CD4-positive, alpha-beta memory T cell (primary cell): ENCODE measurements at regions not wholly inside any gene's neighbourhood (a gene's known extent, or its start where the extent isn't known, plus 50 kb on each side); places are given as distances from the start of the nearest gene placed in this dataset.
"Not testable (repeated sequence)": the region's sequence is repeated elsewhere in the genome, so short reads cannot be mapped to it uniquely, and the experiment has no call there.

Experiments used
- CTCF ChIA-PET: fragments of 350-600 bp; sonication (Branson Sonifier 250); formaldehyde crosslinking; loops from one replicate; lab custom pipeline; 2021; ENCODE audit warnings: inconsistent platforms; ENCODE audit not compliant: partially characterized antibody; lab: Charles Lee
- POLR2A ChIA-PET: fragments of 350-600 bp; sonication (Branson Sonifier 250); formaldehyde crosslinking; loops from one replicate; lab custom pipeline; 2021; ENCODE audit not compliant: partially characterized antibody; lab: Charles Lee
- DNase-seq, 5 donors: peaks; one replicate each; pipeline versions ENCODE4 v3.0.0 to v3.0.0-alpha.2; 2020 to 2022; ENCODE audit warnings: mixed read lengths in 1 of 5
- H3K27ac ChIP-seq: one replicate; pipeline ENCODE4 v1.7.0; 2013; ENCODE audit warnings: low read depth, low read length
- H3K27me3 ChIP-seq: 2 replicates; pipeline ENCODE4 v1.7.0; 2013; ENCODE audit warnings: mild to moderate bottlenecking, low read length, moderate library complexity; ENCODE audit not compliant: insufficient read depth
- H3K36me3 ChIP-seq: 2 replicates; pipeline ENCODE4 v1.7.0; 2013; ENCODE audit warnings: mild to moderate bottlenecking, low read length, moderate library complexity; ENCODE audit not compliant: insufficient read depth
- H3K4me1 ChIP-seq: 2 replicates; pipeline ENCODE4 v1.7.0; 2013; ENCODE audit warnings: mild to moderate bottlenecking, low read length, moderate library complexity; ENCODE audit not compliant: insufficient read depth
- H3K4me3 ChIP-seq, 2 donors: one replicate each; pipeline ENCODE4 v1.7.0; 2013; ENCODE audit warnings: low read length in 2 of 2, mild to moderate bottlenecking in 1 of 2
- H3K9me3 ChIP-seq, 2 donors: one replicate each; pipeline ENCODE4 v1.7.0; 2013; ENCODE audit warnings: low read length in 2 of 2, control low read depth in 1 of 2; ENCODE audit not compliant: control insufficient read depth in 1 of 2
- H3K27ac Mint-ChIP-seq, 7 donors: one replicate each; pipeline ENCODE4 v1.8.0; 2020 to 2021; ENCODE audit warnings: mixed read lengths in 7 of 7, mild to moderate bottlenecking in 6 of 7, inconsistent platforms in 3 of 7, moderate library complexity in 3 of 7
- H3K27me3 Mint-ChIP-seq, 2 donors: one replicate each; pipeline ENCODE4 v1.8.0; 2020 to 2021; ENCODE audit warnings: mixed read lengths in 2 of 2
- H3K36me3 Mint-ChIP-seq, 2 donors: one replicate each; pipeline ENCODE4 v1.8.0; 2020 to 2021; ENCODE audit warnings: mixed read lengths in 2 of 2, inconsistent platforms in 1 of 2, mild to moderate bottlenecking in 1 of 2
- H3K4me1 Mint-ChIP-seq, 4 donors: one replicate each; pipeline ENCODE4 v1.8.0; 2020 to 2021; ENCODE audit warnings: mixed read lengths in 4 of 4, mild to moderate bottlenecking in 1 of 4
- H3K4me3 Mint-ChIP-seq, 8 donors: one replicate each; pipeline ENCODE4 v1.8.0; 2020 to 2021; ENCODE audit warnings: mixed read lengths in 8 of 8, mild to moderate bottlenecking in 7 of 8, moderate library complexity in 6 of 8, inconsistent platforms in 3 of 8
- H3K9me3 Mint-ChIP-seq, 8 donors: one replicate each; pipeline ENCODE4 v1.8.0; 2020 to 2021; ENCODE audit warnings: mixed read lengths in 8 of 8, mild to moderate bottlenecking in 5 of 8, inconsistent platforms in 3 of 8, moderate library complexity in 1 of 8
- intact Hi-C: fragments of 100-400 bp; cut with micrococcal nuclease; formaldehyde crosslinking; loops from one replicate; pipeline ENCODE4 v1.15.1; 2023

DNA sequence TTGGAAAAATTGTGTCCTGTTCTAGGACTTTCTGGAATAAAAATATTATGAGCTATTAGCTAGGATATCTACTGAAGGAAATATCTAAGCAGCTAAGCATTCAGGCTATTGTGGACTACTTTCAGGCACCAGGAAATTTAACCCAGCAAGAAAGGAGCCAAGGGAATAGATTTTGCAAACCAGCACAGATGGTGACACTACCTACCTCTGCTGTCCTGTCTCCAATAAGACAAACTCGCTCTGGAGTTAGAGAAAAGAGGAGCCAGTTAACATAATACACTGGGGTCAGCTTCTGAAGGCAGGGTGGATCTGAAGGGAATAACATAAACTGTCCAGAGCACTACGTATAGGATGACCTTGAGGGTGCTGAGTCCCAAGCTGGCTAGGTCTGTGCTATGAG, 223.7 kb upstream of the PRSS58 start:
- H3K27ac ChIP-seq, result peak overlapping the region; percentile 50
- peaks cover 60% of the 10 kb centered on the region for H3K4me1 ChIP-seq
- H3K27me3 ChIP-seq, result no peaks in the 10 kb centered on the region
- CTCF ChIA-PET, result interaction anchor here (0.6 to 25.5 kb wide), 12 partner anchors 8 to 95 kb away, joined by 3 to 775 read pairs (median 12); no protein-coding TSS in a partner anchor
- Mint-ChIP-seq H3K4me3 (peak overlapping the region in 4 of 8 donors; percentile 17 to 85 (median 39)), H3K27ac (peak overlapping the region in 6 of 7 donors; percentile 84 to 98 (median 96)), H3K4me1 (peaks cover 51 to 72% (median 63%) of the 10 kb centered on the region in 4 donors), H3K9me3 (no peaks in the 10 kb centered on the region), H3K36me3 (no peaks in the 10 kb centered on the region), H3K27me3 (no peaks in the 10 kb centered on the region)
- DNase-seq, result no peak
- POLR2A ChIA-PET, result interaction anchor here (1.0 to 3.7 kb wide), 10 partner anchors 10 to 329 kb away, joined by 3 to 26 read pairs (median 5); no protein-coding TSS in a partner anchor
- H3K4me3 ChIP-seq, result no peak overlapping the region
- no peaks in the 10 kb centered on the region for H3K36me3 ChIP-seq
- intact Hi-C loops, result no loop called here
- H3K9me3 ChIP-seq, result no peaks in the 10 kb centered on the region

DNA sequence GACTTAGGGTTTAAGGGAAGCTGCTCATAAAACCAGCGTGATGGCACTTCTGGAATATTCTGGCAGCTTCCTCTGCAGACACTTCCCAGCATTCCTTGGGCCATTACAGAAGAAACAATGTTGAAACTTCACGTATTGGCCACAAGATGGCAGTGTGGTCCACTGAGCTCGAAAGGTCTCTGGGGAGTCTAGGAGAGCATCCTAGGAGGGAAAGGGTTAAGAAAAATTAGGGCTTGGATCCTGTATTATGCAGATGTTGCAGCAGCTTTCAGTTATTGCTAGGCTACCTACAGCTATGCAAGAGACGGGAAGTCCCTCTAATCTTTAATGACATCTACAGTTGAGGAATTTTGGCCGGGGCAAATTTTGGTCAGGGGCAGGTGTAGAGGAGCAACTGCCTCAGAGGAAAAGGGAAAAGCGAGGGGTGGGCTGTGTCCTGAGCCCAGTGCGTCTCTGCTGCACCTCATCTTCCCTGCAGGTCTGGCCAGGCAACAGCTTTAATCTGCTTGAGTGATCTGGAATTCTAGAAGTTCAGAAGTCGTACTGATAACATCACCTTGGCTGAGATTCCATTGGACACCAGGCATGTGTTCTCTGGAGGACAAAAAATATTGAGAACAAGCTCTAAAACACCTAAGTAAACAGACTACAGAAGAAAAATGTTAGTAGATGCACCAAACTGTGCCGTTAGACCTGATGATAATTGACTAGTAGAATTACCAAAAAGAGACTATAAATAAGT, 220.8 kb upstream of the PRSS58 start:
- Mint-ChIP-seq H3K36me3 (no peaks in the 10 kb centered on the region), H3K4me1 (peaks cover 62 to 85% (median 79%) of the 10 kb centered on the region in 4 donors), H3K4me3 (peak overlapping the region in 7 of 8 donors; percentile 8 to 82 (median 68)), H3K27ac (peak overlapping the region; percentile 48 to 90 (median 76)), H3K9me3 (no peaks in the 10 kb centered on the region), H3K27me3 (no peaks in the 10 kb centered on the region)
- POLR2A ChIA-PET, result interaction anchor here (0.7 to 3.7 kb wide), 4 partner anchors 9 to 330 kb away, joined by 3 to 29 read pairs (median 6); no protein-coding TSS in a partner anchor
- H3K36me3 ChIP-seq, result no peaks in the 10 kb centered on the region
- H3K9me3 ChIP-seq, result no peaks in the 10 kb centered on the region
- CTCF ChIA-PET, result interaction anchor here (0.8 to 25.5 kb wide), 16 partner anchors 13 to 524 kb away, joined by 3 to 775 read pairs (median 7); no protein-coding TSS in a partner anchor
- intact Hi-C loops, result loop anchor here (1.0 to 5.0 kb wide), 2 partner anchors 15 to 36 kb away; no protein-coding TSS in a partner anchor
- no peak overlapping the region for H3K27ac ChIP-seq
- DNase-seq, result peak in 3 of 5 donors; percentile 23 to 31 (median 26)
- H3K4me3 ChIP-seq, result no peak overlapping the region
- peaks cover 82% of the 10 kb centered on the region for H3K4me1 ChIP-seq
- no peaks in the 10 kb centered on the region for H3K27me3 ChIP-seq

DNA sequence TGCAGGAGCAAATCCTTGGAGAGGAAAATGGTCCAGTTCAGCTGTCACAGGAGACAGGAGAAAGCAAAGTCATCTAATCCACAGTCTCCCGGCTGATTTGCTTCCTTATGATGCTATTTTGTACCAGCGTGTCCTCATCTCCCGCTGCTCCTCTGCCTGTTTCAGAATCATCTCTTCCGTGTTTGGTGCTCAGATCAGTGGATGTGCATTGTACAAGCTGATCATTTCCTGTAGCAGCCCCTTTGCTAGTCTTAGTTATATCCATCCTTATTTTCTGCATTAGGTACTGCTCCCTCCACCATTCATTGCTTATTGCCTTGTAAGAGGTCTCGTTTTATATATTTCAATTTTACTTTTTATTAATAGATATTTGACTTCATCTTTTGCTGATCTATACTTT, 219.9 kb upstream of the PRSS58 start:
- POLR2A ChIA-PET, result interaction anchor here (0.6 to 3.7 kb wide), 7 partner anchors 10 to 783 kb away, joined by 3 to 29 read pairs (median 5); no protein-coding TSS in a partner anchor
- H3K27me3 Mint-ChIP-seq, H3K36me3 ChIP-seq, H3K4me3 ChIP-seq, H3K9me3 Mint-ChIP-seq, H3K36me3 Mint-ChIP-seq, H3K9me3 ChIP-seq, DNase-seq, H3K27me3 ChIP-seq: not testable (repeated sequence)
- peak overlapping the region; percentile 45 to 83 (median 79) for H3K4me3 Mint-ChIP-seq
- Histone ChIP-seq H3K4me1 (peaks cover 76% of the 10 kb centered on the region), H3K27ac (peak overlapping the region; percentile 38)
- CTCF ChIA-PET, result interaction anchor here (1.1 to 25.5 kb wide), 11 partner anchors 12 to 525 kb away, joined by 3 to 775 read pairs (median 10); no protein-coding TSS in a partner anchor
- H3K4me1 Mint-ChIP-seq, result peaks cover 57 to 87% (median 77%) of the 10 kb centered on the region in 4 donors
- peak overlapping the region; percentile 68 to 95 (median 90) for H3K27ac Mint-ChIP-seq
- intact Hi-C loops, result loop anchor here (1.0 to 5.0 kb wide), 2 partner anchors 14 to 36 kb away; no protein-coding TSS in a partner anchor

DNA sequence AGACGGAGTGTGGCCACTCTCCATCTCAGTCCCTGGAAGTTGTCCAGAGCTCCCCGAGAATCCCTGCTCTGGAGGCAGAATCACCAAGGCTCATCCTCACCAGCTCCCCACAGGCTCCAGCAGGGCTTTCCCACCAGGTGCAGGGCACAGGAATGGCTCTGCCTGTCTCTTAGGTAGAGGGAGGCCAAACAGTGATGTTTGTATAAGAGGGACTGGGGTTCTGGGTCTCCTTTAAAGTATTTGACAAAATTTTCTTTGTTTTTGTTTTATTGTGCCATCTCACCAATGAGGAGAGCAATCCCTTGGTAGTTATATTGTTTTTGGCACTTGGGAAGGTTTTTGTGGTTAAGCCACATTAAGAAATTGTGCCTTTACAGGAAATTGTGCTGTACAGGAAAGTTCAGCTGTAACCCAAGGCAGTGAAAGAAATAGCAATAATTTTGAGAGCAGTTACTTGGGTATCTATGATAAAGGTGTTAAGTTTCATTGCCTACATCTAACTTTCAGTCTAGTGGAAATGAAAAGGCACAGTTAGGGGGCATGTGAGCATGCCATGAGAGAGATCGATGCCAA, 219.3 kb upstream of the PRSS58 start:
- Mint-ChIP-seq H3K27ac (peak overlapping the region; percentile 66 to 95 (median 90)), H3K9me3 (no peaks in the 10 kb centered on the region), H3K4me3 (peak overlapping the region; percentile 45 to 83 (median 79)), H3K4me1 (peaks cover 52 to 84% (median 70%) of the 10 kb centered on the region in 4 donors), H3K36me3 (peaks cover 0 to 4% of the 10 kb centered on the region in 2 donors), H3K27me3 (no peaks in the 10 kb centered on the region)
- Histone ChIP-seq H3K9me3 (no peaks in the 10 kb centered on the region), H3K4me3 (peak overlapping the region in 1 of 2 donors; percentile 1), H3K27me3 (no peaks in the 10 kb centered on the region), H3K36me3 (no peaks in the 10 kb centered on the region), H3K27ac (peak overlapping the region; percentile 38), H3K4me1 (peaks cover 70% of the 10 kb centered on the region)
- ChIA-PET POLR2A (interaction anchor here (0.6 to 3.7 kb wide), 7 partner anchors 15 to 783 kb away, joined by 3 to 29 read pairs (median 4); no protein-coding TSS in a partner anchor), CTCF (interaction anchor here (0.6 to 25.5 kb wide), 7 partner anchors 9 to 91 kb away, joined by 3 to 775 read pairs (median 10); no protein-coding TSS in a partner anchor)
- intact Hi-C loops, result loop anchor here (5.0 kb wide), 1 partner anchor 35 kb away; no protein-coding TSS in a partner anchor
- peak in 2 of 5 donors; percentile 19 to 26 for DNase-seq

- Histone ChIP-seq H3K4me3 (no peak overlapping the region), H3K27me3 (no peaks in the 10 kb centered on the region), H3K4me1 (peaks cover 59% of the 10 kb centered on the region), H3K27ac (peak overlapping the region; percentile 15), H3K36me3 (no peaks in the 10 kb centered on the region), H3K9me3 (no peaks in the 10 kb centered on the region)
- DNase-seq, result no peak
- ChIA-PET CTCF (interaction anchor here (1.1 to 25.5 kb wide), 6 partner anchors 10 to 90 kb away, joined by 3 to 775 read pairs (median 69); no protein-coding TSS in a partner anchor), POLR2A (interaction anchor here (1.2 to 3.7 kb wide), 3 partner anchors 14 to 19 kb away, joined by 3 to 29 read pairs (median 8); no protein-coding TSS in a partner anchor)
- Mint-ChIP-seq H3K27me3 (no peaks in the 10 kb centered on the region), H3K4me1 (peaks cover 46 to 78% (median 65%) of the 10 kb centered on the region in 4 donors), H3K27ac (peak overlapping the region; percentile 66 to 95 (median 87)), H3K36me3 (peaks cover 0 to 4% of the 10 kb centered on the region in 2 donors), H3K4me3 (peak overlapping the region in 2 of 8 donors; percentile 80 to 82), H3K9me3 (no peaks in the 10 kb centered on the region)
- intact Hi-C loops, result loop anchor here (5.0 kb wide), 1 partner anchor 34 kb away; no protein-coding TSS in a partner anchor
Measured at GRCh38 chr7:142476077-142476476, 218.2 kb upstream of the PRSS58 start.

- Mint-ChIP-seq H3K27ac (peak overlapping the region in 2 of 7 donors; percentile 1 to 2), H3K4me1 (peaks cover 41 to 86% (median 64%) of the 10 kb centered on the region in 4 donors), H3K9me3 (no peaks in the 10 kb centered on the region), H3K27me3 (no peaks in the 10 kb centered on the region), H3K36me3 (peaks cover 0 to 4% of the 10 kb centered on the region in 2 donors), H3K4me3 (peak overlapping the region in 1 of 8 donors; percentile 7)
- intact Hi-C loops, result no loop called here
- Histone ChIP-seq H3K36me3 (no peaks in the 10 kb centered on the region), H3K4me3 (no peak overlapping the region), H3K9me3 (no peaks in the 10 kb centered on the region), H3K27ac (no peak overlapping the region), H3K4me1 (peaks cover 51% of the 10 kb centered on the region), H3K27me3 (no peaks in the 10 kb centered on the region)
- ChIA-PET POLR2A (no interaction called here), CTCF (interaction anchor here (18.8 to 25.5 kb wide), 2 partner anchors 6 to 8 kb away, joined by 775 read pairs; no protein-coding TSS in a partner anchor)
- no peak for DNase-seq
Measured at GRCh38 chr7:142471820-142472219, 214.0 kb upstream of the PRSS58 start.
